Transverse colon (tissue), 4 donors: ENCODE measurements at regions not wholly inside any gene's neighbourhood (a gene's known extent, or its start where the extent isn't known, plus 50 kb on each side); places are given as distances from the start of the nearest gene placed in this dataset.

Experiments
- CTCF ChIP-seq, 5 experiments: fragments of 200-600 bp in 3 of 5; fragments of 450-650 bp in 2 of 5; sonication (generic) in 3 of 5; IDR thresholded peaks; 1 replicate in 2 of 5; 2 replicates in 3 of 5; pipeline ENCODE4 v1.5.1; 2016 to 2017; ENCODE audit warnings: antibody characterized with exemption in 5 of 5, inconsistent platforms in 3 of 5, mild to moderate bottlenecking in 2 of 5, moderate library complexity in 1 of 5
- EP300 ChIP-seq: sonication (generic); formaldehyde crosslinking; IDR thresholded peaks from one replicate; pipeline ENCODE4 v1.6.1; 2017; ENCODE audit warnings: antibody characterized with exemption, low read depth
- POLR2AphosphoS5 ChIP-seq, 3 donors: sonication (generic); formaldehyde crosslinking; IDR thresholded peaks; one replicate each; pipeline ENCODE4 v1.6.1; 2016; ENCODE audit warnings: antibody characterized with exemption in 3 of 3

DNA sequence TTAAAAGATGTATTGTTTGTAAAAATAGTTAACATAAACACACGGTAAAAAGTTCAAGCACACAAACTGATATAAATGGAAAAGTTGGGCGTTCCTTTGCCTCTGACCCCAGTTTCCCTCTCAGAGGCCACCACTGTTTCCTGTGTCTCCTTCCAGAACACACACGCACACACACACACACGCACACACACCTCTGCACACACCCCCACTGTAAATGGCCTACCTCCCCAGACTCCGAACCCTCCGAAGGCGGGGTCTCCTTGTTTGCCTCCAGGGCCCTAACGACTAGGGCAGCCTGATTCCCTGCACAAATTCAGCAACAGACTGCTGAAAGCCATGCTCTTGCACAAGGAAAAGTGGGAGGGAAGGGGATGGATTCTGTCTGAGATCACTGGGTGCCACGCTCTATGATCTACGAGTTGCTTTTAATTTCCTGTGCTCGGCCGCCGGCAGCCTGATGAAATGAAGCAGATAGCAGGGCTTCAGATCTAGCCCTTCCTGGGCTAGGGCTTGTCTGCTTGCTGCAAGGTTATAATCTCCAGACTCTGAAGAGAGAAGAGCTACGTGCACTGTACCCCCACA, 184.0 kb upstream of the IL12B start:
- no peak for TF ChIP-seq CTCF (IDR thresholded peaks at IDR 0.05)
- TF ChIP-seq EP300 = no peak
- TF ChIP-seq POLR2AphosphoS5 (IDR thresholded peaks at IDR 0.05) = no peak
